NCI-H526 treated with DMSO at 0.1 percent for 48 hours (cell line): ENCODE measurements at regions not wholly inside any gene's neighbourhood (a gene's known extent, or its start where the extent isn't known, plus 50 kb on each side); places are given as distances from the start of the nearest gene placed in this dataset.
"Not testable (repeated sequence)": the region's sequence is repeated elsewhere in the genome, so short reads cannot be mapped to it uniquely, and the experiment has no call there.

Source experiments
- DNase-seq: peaks from one replicate; lab custom pipeline; 2025; lab: John Stamatoyannopoulos, UW

- DNase-seq, result no peak
Observed at GRCh38 chr14:105900398-105901160, 374.2 kb downstream of the TMEM121 start.

- no peak for DNase-seq
Observed at GRCh38 chr14:105901226-105901625, 374.8 kb downstream of the TMEM121 start.

DNA sequence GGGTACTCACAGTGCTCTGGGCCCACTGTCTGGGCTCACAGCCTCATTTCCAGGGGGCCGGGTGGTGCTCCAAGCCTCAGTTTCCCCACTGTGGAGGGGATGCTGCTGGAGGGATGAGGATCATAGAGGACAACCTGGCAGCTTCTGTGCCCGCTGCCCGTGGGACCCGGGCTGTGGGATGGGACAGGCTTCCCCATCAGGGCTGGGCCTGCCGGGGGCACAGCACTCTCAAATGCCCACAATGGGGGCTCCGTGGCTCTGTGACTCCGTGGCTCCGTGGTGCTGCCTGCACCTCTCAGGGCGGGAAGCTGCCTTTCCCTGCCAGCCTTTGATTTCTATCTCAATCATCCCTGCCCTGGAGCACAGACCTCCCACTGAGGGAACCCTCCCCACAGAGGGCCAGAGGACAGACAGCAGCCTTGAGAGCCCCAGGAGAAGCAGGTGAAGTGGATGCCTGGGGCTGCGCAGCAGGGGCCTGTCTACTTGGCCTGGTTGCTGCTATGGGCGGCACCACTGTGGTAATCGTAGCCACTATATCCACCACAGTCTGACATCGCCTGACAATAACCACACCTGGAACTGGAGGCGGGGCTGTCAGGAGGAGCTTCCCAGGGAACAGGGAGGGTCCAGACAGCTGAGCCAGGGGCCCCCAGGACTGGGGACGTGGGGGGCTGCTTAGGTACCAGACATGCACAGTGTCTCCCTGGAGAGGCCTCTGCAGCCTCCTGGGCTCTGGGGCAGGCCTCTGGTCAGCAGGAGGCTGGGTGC is 375.9 kb downstream of the TMEM121 start:
- DNase-seq, result no peak

- DNase-seq, result not testable (repeated sequence)
Observed at GRCh38 chr14:105902899-105903165, 376.4 kb downstream of the TMEM121 start.

- no peak for DNase-seq
Observed at GRCh38 chr14:105903971-105904370, 377.6 kb downstream of the TMEM121 start.

DNA sequence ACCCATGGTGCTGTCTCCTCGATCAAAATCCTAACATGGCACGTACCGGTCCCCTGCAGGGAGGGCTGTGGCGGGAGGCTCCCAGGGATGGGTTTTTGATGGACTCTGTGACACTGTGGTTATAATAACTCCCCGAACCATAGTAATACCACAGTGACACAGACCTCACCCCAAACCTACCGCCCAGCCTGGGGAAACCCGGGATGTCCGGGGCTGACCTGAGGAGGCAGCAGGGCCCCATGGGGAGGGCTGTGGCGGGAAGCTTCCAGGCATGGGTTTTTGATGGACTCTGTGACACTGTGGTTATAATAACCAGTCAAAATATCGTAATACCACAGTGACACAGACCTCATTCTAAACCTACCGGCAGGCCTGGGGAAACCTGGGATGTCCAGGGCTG is 378.0 kb downstream of the TMEM121 start:
- no peak for DNase-seq

GRCh38 chr14:105905456-105905855 is 379.1 kb downstream of the TMEM121 start:
- no peak for DNase-seq

DNA sequence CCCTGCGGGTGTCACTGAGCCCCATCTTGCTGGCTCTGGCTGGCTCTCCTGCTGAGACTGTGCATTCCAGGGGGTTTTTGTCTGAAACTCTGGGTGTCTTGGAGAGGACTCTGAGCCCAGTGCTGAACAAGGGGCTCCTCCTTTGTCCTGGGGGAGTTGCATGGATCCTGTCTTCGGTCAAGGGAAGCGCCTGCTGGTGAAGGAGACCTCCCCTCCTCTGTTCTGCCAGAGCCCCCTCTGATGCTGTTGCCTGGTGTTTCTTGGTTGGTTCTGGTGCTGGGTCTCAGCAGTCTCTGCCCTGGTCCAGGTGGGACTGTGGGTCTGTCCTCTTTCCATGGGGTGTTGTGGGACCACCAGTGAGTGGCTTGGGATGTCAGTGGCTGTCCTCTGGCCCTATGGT is 380.9 kb downstream of the TMEM121 start:
- no peak for DNase-seq

DNA sequence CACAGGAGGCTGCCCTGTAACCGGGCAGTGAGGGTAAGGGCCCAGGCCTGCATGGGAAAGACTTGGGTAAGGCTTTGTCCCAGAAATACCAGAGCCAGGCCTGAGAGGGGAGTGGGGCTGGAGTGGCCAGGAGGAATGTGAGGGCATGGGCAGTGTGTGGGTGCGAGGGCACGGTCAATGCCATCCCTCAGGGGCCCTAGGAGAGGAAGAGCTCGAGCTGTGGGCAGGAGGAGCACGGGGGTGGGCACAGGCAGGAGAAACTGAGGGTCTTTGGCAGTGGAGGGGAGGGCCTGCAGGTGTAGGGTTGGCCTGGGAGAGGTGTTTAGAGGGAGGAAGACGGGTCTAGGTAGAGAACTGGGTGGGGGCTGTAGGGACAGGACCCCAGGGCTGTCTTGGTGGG is 381.6 kb downstream of the TMEM121 start:
- DNase-seq, result no peak

DNA sequence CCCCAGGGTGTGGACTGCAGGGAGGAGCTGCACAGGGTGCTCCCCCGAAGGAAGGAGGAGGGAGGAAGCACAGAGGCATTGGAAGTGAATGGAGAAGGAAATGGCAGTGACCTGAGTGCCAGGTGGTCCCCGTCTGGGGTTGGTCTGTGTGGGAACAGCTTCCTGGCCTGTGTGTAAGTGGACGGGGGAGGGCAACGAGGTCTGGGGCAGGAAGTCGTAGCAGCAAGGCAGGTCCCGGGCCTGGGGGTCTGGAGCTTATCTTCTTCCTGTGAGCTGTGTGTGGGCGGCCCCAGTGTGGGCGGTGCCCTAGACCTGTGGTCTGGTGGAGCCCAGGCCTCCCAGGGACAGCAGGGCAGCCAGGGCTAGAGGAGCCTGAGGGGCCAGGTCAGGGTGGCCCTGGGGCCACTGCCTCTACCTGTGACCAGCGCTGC is 382.1 kb downstream of the TMEM121 start:
- no peak for DNase-seq

DNA sequence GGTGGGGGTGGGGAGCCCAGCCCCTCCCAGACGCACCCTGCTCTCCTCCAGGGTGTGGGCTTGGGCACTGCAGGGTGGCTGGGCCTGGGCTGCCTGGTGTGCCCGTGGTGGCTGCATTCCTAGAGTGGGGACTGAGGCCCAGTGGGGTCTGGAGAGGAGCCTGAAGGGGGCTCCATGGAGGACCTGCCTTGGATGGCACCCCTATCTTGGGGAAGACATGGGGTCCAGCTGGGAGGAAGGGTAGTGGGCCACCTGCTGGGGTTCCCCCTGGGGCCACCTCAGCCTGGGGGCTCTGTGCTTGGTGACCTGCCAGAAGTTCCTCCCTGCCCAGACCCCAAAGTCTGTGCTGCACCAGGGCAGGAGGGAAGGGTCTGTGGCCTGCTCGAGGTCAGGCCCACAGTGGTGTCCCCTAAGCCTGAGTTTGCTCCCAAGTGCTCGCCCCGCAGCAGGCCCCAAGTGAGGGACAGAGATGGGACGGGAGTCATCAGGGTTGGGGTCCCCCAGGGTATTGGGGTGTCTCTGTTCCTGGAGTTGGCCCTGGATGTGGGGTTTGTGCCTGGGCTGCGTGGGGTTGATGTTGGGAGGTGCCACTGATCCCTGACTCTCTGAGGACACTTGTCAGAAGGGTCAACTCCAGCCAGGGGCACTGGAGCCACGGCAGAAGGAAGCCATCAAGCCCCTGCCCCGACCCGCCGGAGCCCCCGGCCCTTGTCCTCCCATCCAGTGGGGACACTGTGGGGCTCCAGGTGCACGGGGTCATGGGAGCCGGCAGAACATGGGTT is 382.9 kb downstream of the TMEM121 start:
- DNase-seq, result no peak

GRCh38 chr14:105909828-105910120 is 383.4 kb downstream of the TMEM121 start:
- DNase-seq, result not testable (repeated sequence)

DNA sequence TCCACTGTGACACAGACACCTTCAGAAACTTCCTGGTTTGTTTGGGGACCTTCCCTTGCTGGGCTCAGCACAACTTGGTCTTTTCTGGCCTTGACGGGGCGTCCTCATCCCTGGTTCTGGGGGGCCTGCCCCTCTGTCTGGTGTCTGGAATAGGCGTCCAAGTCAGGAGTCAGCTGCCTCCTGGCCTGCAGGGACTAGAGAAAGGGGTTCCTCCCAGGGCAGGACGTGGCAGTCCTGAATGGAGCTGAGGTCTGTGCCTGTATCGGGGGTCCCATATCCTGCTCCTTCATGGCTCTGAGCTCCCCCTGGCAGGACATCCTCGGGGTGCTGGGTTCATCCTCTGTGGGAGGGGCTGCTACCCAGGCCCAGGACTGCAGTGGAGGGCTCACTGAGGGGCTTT is 384.0 kb downstream of the TMEM121 start:
- no peak for DNase-seq

DNA sequence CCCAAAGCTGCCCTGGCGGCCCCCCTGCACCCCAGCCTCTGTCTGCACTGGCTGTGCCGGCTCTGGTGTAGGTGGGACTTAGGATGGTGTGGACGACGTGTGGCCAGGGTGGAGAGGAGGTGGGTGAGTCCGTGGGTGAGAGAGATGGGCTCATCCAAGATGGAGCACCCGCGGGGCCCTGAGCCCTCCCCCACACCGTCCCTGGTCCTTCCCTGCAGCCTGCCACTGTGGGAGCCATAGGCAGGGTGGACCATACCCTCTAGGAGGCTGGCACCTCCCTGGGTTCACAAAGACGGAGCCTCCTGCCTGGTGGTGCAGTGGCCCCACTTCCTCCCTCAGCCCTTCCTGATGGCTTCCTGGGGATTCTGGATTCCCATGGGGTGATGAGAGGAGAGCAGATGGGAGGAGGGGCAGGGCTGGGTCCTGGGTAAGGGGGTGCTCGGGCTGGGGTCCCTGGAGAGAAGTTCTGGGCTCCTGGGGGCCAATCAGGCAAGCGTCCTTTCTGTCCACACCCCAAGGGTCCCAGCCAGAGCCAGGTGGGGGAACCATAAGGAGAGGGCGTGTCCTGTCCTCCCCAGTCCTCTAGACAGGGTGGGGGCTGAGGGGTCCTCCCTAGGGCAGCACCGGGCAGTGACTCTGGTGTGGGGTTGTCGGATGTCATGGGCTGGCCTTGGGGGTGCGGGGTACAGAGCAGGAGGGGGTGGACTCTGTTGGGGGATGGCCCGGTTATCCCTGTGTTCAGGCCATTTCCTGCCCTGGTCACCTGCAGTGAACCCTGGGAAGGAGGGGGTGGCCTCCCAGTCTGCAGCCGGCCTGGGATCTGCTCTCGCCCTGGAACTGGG is 384.8 kb downstream of the TMEM121 start:
- no peak for DNase-seq

- DNase-seq, result not testable (repeated sequence)
Observed at GRCh38 chr14:105911848-105912292, 385.5 kb downstream of the TMEM121 start.

DNA sequence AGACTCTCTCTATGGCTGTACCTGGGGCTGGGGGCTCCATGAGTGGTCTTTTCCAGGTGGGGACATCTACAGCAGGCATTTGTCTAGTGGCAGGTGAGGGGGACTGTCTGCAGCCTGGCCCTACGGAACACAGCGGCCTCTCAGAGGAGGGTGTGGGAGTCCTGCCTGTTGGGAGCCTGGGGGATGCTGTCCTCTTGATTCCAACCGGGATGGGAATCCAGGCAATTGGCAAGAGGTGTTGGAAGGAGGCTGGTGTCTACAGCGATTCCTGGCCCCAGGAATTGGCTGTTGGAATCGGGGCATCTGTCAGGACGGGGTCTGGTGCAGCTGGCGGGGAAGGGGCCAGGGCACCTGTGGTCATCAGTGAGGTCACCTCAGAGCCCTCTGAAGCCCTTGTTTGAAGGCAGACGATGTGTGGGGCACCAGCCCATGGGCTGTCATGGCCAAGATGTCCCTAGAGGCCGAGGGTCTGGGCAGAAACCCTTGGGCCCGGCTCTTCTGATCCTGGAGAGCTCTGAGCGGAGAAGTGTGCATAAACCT is 386.3 kb downstream of the TMEM121 start:
- DNase-seq, result no peak

DNA sequence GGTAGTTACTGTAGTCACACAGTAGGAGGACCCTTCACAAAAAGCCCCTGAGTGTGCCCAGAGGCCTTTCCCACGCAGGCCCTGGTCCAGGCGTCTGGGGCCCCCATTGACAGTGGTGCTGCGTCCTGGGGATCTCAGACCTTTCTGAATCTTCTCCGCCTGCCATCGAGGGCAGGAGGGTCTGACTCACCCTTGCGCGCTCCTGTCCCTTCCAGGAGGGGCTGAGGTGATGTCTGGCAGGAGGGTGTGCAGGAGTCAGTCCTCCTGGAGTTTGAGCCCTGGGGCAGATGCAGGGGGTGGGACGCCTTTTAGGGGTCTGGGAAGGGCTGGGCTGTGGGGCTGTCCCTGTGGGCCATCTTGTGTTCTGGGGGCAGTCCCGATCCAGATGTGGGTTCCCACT is 386.8 kb downstream of the TMEM121 start:
- DNase-seq, result no peak

- DNase-seq, result no peak
Observed at GRCh38 chr14:105913861-105914260, 387.5 kb downstream of the TMEM121 start.

DNA sequence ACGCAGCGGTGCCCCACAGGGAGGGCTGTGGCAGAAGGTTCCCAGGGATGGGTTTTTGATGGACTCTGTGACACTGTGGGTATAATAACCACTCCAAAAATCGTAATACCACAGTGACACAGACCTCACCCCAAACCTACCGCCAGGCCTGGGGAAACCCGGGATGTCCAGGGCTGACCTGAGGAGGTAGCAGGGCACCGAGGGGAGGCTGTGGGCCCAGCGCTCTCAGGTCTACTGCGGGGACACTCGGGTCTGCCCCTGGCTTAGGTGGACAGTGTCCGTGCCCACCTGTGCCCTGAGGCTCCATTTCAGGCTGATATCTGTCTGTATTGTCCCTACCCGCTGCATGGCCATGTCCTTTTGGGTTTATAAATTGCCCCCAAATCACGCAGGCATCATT is 387.9 kb downstream of the TMEM121 start:
- DNase-seq, result not testable (repeated sequence)

GRCh38 chr14:105914738-105915385 is 388.5 kb downstream of the TMEM121 start:
- no peak for DNase-seq

- DNase-seq, result not testable (repeated sequence)
Observed at GRCh38 chr14:105915546-105915945, 389.2 kb downstream of the TMEM121 start.
